HG02610 (cell line): ENCODE measurements at regions not wholly inside any gene's neighbourhood (a gene's known extent, or its start where the extent isn't known, plus 50 kb on each side); places are given as distances from the start of the nearest gene placed in this dataset.
"Not testable (repeated sequence)": the region's sequence is repeated elsewhere in the genome, so short reads cannot be mapped to it uniquely, and the experiment has no call there.

Source experiments
- ATAC-seq: cut with Tn5 transposase; IDR thresholded peaks from one replicate; pipeline ENCODE4 v1.9.1; 2021; ENCODE audit warnings: mild to moderate bottlenecking, moderate library complexity; ENCODE audit not compliant: unreplicated experiment

GRCh38 chr4:92199135-92199534, 104.6 kb upstream of the GRID2 start:
- no peak for ATAC-seq

GRCh38 chr4:92210906-92211305, 92.9 kb upstream of the GRID2 start:
- ATAC-seq: no peak

GRCh38 chr4:92215476-92215875, 88.3 kb upstream of the GRID2 start:
- no peak for ATAC-seq

- no peak for ATAC-seq
These were observed 72.3 kb upstream of the GRID2 start for GRCh38 chr4:92231511-92231910.

GRCh38 chr4:92232566-92232965, 71.2 kb upstream of the GRID2 start:
- no peak for ATAC-seq

- ATAC-seq: no peak
These were observed 69.2 kb upstream of the GRID2 start for GRCh38 chr4:92234393-92235176.

- ATAC-seq: no peak
These were observed 68.0 kb upstream of the GRID2 start for GRCh38 chr4:92235731-92236130.

GRCh38 chr4:92236877-92237276, 66.9 kb upstream of the GRID2 start:
- ATAC-seq: no peak

- no peak for ATAC-seq
These were observed 66.2 kb upstream of the GRID2 start for GRCh38 chr4:92237559-92237958.

- ATAC-seq: no peak
These were observed 62.7 kb upstream of the GRID2 start for GRCh38 chr4:92241094-92241493.

- ATAC-seq: no peak
These were observed 57.4 kb upstream of the GRID2 start for GRCh38 chr4:92246384-92246783.

GRCh38 chr4:92249541-92249940, 54.2 kb upstream of the GRID2 start:
- ATAC-seq: no peak

GRCh38 chr4:92251711-92252110, 52.1 kb upstream of the GRID2 start:
- ATAC-seq: no peak

- ATAC-seq: not testable (repeated sequence)
These were observed 51.4 kb upstream of the GRID2 start for GRCh38 chr4:92252358-92252757.

- ATAC-seq: no peak
These were observed 50.9 kb upstream of the GRID2 start for GRCh38 chr4:92252846-92253245.

- ATAC-seq: no peak
These were observed 50.2 kb upstream of the GRID2 start for GRCh38 chr4:92253550-92253949.
